ENCODE measurements at regions not wholly inside any gene's neighbourhood (a gene's known extent, or its start where the extent isn't known, plus 50 kb on each side); places are given as distances from the start of the nearest gene placed in this dataset.

DNA sequence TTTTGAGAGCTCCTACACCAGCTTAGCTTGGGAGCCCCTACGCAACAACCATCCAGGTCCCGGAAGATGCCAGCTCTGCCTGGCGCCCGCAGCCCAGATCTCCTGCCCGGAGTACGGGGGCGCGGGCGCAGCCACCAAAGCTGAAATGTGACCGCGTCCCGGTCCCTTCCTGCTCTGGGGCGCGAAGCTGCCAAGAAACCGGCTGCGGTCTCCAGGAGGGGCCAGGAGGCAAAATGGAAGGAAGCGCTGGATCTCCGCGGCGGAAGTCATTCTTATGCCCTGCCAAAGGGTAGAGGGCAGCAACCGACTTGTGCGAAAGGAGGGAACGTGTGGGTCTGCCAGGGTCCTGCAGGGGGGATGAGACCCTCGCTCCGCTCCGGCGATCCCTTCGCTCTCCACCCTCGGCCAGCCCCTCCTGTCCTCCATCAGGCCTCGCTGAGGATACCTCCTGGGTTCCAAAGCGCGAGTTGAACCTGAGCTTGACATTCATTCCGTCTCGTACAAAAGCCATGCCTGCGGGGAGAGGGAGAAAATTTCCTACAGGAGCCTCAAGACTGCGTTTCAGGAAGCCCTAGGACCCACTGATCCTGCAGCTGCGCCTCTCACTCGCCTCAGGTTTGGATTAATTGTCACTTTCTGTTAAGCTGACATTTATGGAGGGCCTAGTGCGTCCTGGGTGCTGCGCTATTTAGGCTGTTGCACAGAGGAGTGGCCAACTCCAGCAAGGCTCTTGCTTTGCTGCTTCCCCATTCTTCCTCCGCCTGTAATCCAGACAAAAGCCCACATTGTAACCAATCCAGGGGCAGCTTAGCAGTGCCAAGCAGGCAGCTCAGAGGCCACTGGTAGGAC lies 98.3 kb upstream of the VGLL3 start:
- TF ChIP-seq, protein P1, sequence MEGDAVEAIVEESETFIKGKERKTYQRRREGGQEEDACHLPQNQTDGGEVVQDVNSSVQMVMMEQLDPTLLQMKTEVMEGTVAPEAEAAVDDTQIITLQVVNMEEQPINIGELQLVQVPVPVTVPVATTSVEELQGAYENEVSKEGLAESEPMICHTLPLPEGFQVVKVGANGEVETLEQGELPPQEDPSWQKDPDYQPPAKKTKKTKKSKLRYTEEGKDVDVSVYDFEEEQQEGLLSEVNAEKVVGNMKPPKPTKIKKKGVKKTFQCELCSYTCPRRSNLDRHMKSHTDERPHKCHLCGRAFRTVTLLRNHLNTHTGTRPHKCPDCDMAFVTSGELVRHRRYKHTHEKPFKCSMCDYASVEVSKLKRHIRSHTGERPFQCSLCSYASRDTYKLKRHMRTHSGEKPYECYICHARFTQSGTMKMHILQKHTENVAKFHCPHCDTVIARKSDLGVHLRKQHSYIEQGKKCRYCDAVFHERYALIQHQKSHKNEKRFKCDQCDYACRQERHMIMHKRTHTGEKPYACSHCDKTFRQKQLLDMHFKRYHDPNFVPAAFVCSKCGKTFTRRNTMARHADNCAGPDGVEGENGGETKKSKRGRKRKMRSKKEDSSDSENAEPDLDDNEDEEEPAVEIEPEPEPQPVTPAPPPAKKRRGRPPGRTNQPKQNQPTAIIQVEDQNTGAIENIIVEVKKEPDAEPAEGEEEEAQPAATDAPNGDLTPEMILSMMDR (IDR thresholded peaks at IDR 0.05 in 8 of 11, conservative IDR thresholded peaks at IDR 0.05 in 3 of 11), result no peak
- TF ChIP-seq POLR2A (IDR thresholded peaks at IDR 0.05) (no peak), POLR2AphosphoS5 (IDR thresholded peaks at IDR 0.05) (peak in 2 of 3 donors; percentile 11 to 21)

Measured in spleen (tissue), 7 donors.